Astrocyte (in vitro differentiated cells and primary cell): ENCODE measurements at regions not wholly inside any gene's neighbourhood (a gene's known extent, or its start where the extent isn't known, plus 50 kb on each side); places are given as distances from the start of the nearest gene placed in this dataset.
"Not testable (repeated sequence)": the region's sequence is repeated elsewhere in the genome, so short reads cannot be mapped to it uniquely, and the experiment has no call there.

ENCODE experiments used
- DNase-seq: peaks from one replicate; pipeline ENCODE4 v3.0.0-alpha.2; 2010; ENCODE audit warnings: low read depth
- FAIRE-seq: peaks from 2 replicates; lab custom pipeline; 2011; peaks lifted over from hg19 to GRCh38; lab: Jason Lieb, UNC
- H2AFZ ChIP-seq: 2 replicates; pipeline ENCODE4 v1.6.0; 2012; ENCODE audit warnings: low read depth, low read length, inconsistent platforms
- H3K27ac ChIP-seq: 2 replicates; pipeline ENCODE4 v1.5.1; 2011; ENCODE audit warnings: low read depth, low read length, inconsistent platforms
- H3K27me3 ChIP-seq: 2 replicates; pipeline ENCODE4 v1.6.0; 2011; ENCODE audit warnings: low read length, inconsistent platforms; ENCODE audit not compliant: insufficient read depth
- H3K36me3 ChIP-seq: 2 replicates; pipeline ENCODE4 v1.5.1; 2011; ENCODE audit warnings: low read length, inconsistent platforms; ENCODE audit not compliant: insufficient read depth
- H3K4me1 ChIP-seq: 2 replicates; pipeline ENCODE4 v1.5.1; 2011; ENCODE audit warnings: low read length, inconsistent platforms; ENCODE audit not compliant: insufficient read depth
- H3K4me2 ChIP-seq: 2 replicates; pipeline ENCODE4 v1.6.0; 2012; ENCODE audit warnings: low read length, inconsistent platforms
- H3K4me3 ChIP-seq: 2 replicates; pipeline ENCODE4 v1.5.1; 2011; ENCODE audit warnings: low read depth, mild to moderate bottlenecking, low read length, inconsistent platforms; ENCODE audit not compliant: insufficient read depth
- H3K79me2 ChIP-seq: 2 replicates; pipeline ENCODE4 v1.6.0; 2012; ENCODE audit warnings: mild to moderate bottlenecking, low read length, inconsistent platforms; ENCODE audit not compliant: insufficient read depth
- H3K9ac ChIP-seq: 2 replicates; pipeline ENCODE4 v1.6.0; 2012; ENCODE audit warnings: mild to moderate bottlenecking, low read length, inconsistent platforms
- H3K9me3 ChIP-seq: 2 replicates; pipeline ENCODE4 v1.5.1; 2012; ENCODE audit warnings: low read depth, mild to moderate bottlenecking, low read length, inconsistent platforms; ENCODE audit not compliant: insufficient read depth
- H4K20me1 ChIP-seq: 2 replicates; pipeline ENCODE4 v1.6.0; 2012; ENCODE audit warnings: low read length, inconsistent platforms; ENCODE audit not compliant: insufficient read depth
- H3K27ac Mint-ChIP-seq: one replicate; pipeline ENCODE4 v1.8.0; 2021; ENCODE audit warnings: mild to moderate bottlenecking, mixed read lengths; ENCODE audit not compliant: unreplicated experiment
- H3K27me3 Mint-ChIP-seq: one replicate; pipeline ENCODE4 v1.8.0; 2021; ENCODE audit warnings: low read depth, mixed read lengths; ENCODE audit not compliant: unreplicated experiment
- H3K36me3 Mint-ChIP-seq: one replicate; pipeline ENCODE4 v1.8.0; 2021; ENCODE audit warnings: low read depth, mixed read lengths; ENCODE audit not compliant: unreplicated experiment
- H3K4me1 Mint-ChIP-seq: one replicate; pipeline ENCODE4 v1.8.0; 2021; ENCODE audit warnings: low read depth, mixed read lengths; ENCODE audit not compliant: unreplicated experiment
- H3K4me3 Mint-ChIP-seq: one replicate; pipeline ENCODE4 v1.8.0; 2021; ENCODE audit warnings: mild to moderate bottlenecking, moderate library complexity, mixed read lengths; ENCODE audit not compliant: unreplicated experiment
- H3K9me3 Mint-ChIP-seq: one replicate; pipeline ENCODE4 v1.8.0; 2021; ENCODE audit warnings: mild to moderate bottlenecking, mixed read lengths; ENCODE audit not compliant: unreplicated experiment

GRCh38 chr17:30710276-30711088, 114.0 kb downstream of the CRLF3 start:
- not testable (repeated sequence) for DNase-seq, H2AFZ ChIP-seq, H3K9me3 ChIP-seq, FAIRE-seq, H3K36me3 ChIP-seq, H3K4me1 Mint-ChIP-seq, H3K27me3 Mint-ChIP-seq, H3K9me3 Mint-ChIP-seq, H3K27ac ChIP-seq, H3K36me3 Mint-ChIP-seq, H3K27me3 ChIP-seq, H3K4me1 ChIP-seq
- peaks cover 40% of the 10 kb centered on the region for H4K20me1 ChIP-seq
- Mint-ChIP-seq H3K4me3 (peak overlapping the region; percentile 97), H3K27ac (peak overlapping the region; percentile 44)
- peaks cover 47% of the 10 kb centered on the region for H3K79me2 ChIP-seq
- peak overlapping the region; percentile 38 for H3K9ac ChIP-seq
- H3K4me3 ChIP-seq = peak overlapping the region; percentile 54
- peak overlapping the region; percentile 82 for H3K4me2 ChIP-seq

GRCh38 chr17:30709561-30710275, 114.8 kb downstream of the CRLF3 start:
- DNase-seq, H3K27ac Mint-ChIP-seq, H3K9me3 Mint-ChIP-seq, H3K27me3 ChIP-seq, H3K4me1 ChIP-seq, H2AFZ ChIP-seq, H3K27ac ChIP-seq, H3K36me3 Mint-ChIP-seq, H3K36me3 ChIP-seq, H3K27me3 Mint-ChIP-seq, FAIRE-seq, H3K9me3 ChIP-seq, H3K4me1 Mint-ChIP-seq: not testable (repeated sequence)
- Histone ChIP-seq H3K9ac (peak overlapping the region; percentile 38), H4K20me1 (peaks cover 37% of the 10 kb centered on the region), H3K4me3 (peak overlapping the region; percentile 54), H3K4me2 (peak overlapping the region; percentile 82), H3K79me2 (peaks cover 44% of the 10 kb centered on the region)
- peak overlapping the region; percentile 97 for H3K4me3 Mint-ChIP-seq

GRCh38 chr17:30709096-30709495, 115.4 kb downstream of the CRLF3 start:
- peaks cover 32% of the 10 kb centered on the region for H4K20me1 ChIP-seq
- H3K4me3 ChIP-seq = peak overlapping the region; percentile 79
- H3K36me3 Mint-ChIP-seq, H2AFZ ChIP-seq, H3K36me3 ChIP-seq, DNase-seq, H3K27ac ChIP-seq, H3K4me1 ChIP-seq, H3K27ac Mint-ChIP-seq, H3K4me3 Mint-ChIP-seq, FAIRE-seq, H3K27me3 Mint-ChIP-seq, H3K9me3 ChIP-seq, H3K27me3 ChIP-seq, H3K9me3 Mint-ChIP-seq, H3K4me1 Mint-ChIP-seq: not testable (repeated sequence)
- peaks cover 40% of the 10 kb centered on the region for H3K79me2 ChIP-seq
- H3K9ac ChIP-seq = peak overlapping the region; percentile 85
- H3K4me2 ChIP-seq = peak overlapping the region; percentile 98

- H3K4me2 ChIP-seq = peak overlapping the region; percentile 98
- DNase-seq = peak; percentile 96
- peak overlapping the region; percentile 79 for H3K4me3 ChIP-seq
- H3K36me3 ChIP-seq, H3K27me3 ChIP-seq, H3K36me3 Mint-ChIP-seq, H3K27me3 Mint-ChIP-seq, H3K9me3 Mint-ChIP-seq, H3K9me3 ChIP-seq, H3K4me1 Mint-ChIP-seq, H3K4me1 ChIP-seq, FAIRE-seq: not testable (repeated sequence)
- peak overlapping the region; percentile 93 for H2AFZ ChIP-seq
- peaks cover 26% of the 10 kb centered on the region for H4K20me1 ChIP-seq
- peak overlapping the region; percentile 66 for H3K27ac ChIP-seq
- H3K27ac Mint-ChIP-seq = peak overlapping the region; percentile 98
- H3K4me3 Mint-ChIP-seq = peak overlapping the region; percentile 98
- H3K9ac ChIP-seq = peak overlapping the region; percentile 85
- peaks cover 35% of the 10 kb centered on the region for H3K79me2 ChIP-seq
These were observed 116.0 kb downstream of the CRLF3 start for GRCh38 chr17:30708241-30709078.

GRCh38 chr17:30707724-30708240, 116.7 kb downstream of the CRLF3 start:
- Histone ChIP-seq H3K4me3 (peak overlapping the region; percentile 79), H3K79me2 (peaks cover 30% of the 10 kb centered on the region), H4K20me1 (peaks cover 20% of the 10 kb centered on the region), H3K27ac (peak overlapping the region; percentile 66), H2AFZ (peak overlapping the region; percentile 93), H3K4me2 (peak overlapping the region; percentile 98), H3K9ac (peak overlapping the region; percentile 85)
- Mint-ChIP-seq H3K27ac (peak overlapping the region; percentile 98), H3K4me3 (peak overlapping the region; percentile 98)
- not testable (repeated sequence) for H3K9me3 Mint-ChIP-seq, H3K36me3 ChIP-seq, H3K4me1 ChIP-seq, H3K4me1 Mint-ChIP-seq, H3K27me3 Mint-ChIP-seq, H3K9me3 ChIP-seq, H3K36me3 Mint-ChIP-seq, H3K27me3 ChIP-seq, DNase-seq
- FAIRE-seq = peak; percentile 13
